ENCODE measurements at regions not wholly inside any gene's neighbourhood (a gene's known extent, or its start where the extent isn't known, plus 50 kb on each side); places are given as distances from the start of the nearest gene placed in this dataset.

DNA sequence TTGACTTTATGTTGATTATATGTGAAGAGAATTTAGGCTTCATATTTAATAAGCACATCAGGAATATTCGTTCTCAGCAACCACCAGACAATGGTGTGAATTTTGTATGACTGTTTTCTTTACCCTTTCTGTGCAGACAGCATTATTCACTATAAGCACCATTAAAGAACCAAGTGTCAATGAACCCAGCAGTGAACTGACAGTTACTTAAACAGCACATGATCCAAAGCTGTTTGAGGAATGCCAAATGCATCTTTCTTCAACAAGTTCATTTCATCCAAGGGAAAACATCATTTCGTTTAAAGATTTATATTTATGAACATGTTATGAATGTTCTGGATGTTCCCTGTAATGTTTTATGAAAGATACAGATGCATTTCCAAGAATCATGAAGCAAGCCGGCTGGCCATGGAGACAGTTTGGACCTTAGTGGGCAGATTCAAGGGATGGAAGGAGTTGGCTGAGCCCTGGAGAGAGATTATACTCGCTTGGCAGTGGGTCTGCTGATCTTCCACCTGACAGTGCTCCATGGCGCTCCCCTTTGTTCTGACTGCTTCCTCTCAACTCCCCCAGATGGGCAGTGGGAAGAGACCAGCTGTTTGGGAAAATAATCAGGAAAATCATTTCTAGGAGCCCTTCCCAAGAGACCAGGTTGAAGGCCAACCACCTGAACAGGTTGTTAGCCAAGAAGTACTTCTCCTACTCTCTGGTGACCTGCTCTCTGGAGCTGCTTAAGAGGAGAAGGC, 326.0 kb upstream of the RSPO3 start:
- no peak for TF ChIP-seq EZH2phosphoT487 (IDR thresholded peaks at IDR 0.05; ENCODE audit: low read length)
- TF ChIP-seq, protein P1, sequence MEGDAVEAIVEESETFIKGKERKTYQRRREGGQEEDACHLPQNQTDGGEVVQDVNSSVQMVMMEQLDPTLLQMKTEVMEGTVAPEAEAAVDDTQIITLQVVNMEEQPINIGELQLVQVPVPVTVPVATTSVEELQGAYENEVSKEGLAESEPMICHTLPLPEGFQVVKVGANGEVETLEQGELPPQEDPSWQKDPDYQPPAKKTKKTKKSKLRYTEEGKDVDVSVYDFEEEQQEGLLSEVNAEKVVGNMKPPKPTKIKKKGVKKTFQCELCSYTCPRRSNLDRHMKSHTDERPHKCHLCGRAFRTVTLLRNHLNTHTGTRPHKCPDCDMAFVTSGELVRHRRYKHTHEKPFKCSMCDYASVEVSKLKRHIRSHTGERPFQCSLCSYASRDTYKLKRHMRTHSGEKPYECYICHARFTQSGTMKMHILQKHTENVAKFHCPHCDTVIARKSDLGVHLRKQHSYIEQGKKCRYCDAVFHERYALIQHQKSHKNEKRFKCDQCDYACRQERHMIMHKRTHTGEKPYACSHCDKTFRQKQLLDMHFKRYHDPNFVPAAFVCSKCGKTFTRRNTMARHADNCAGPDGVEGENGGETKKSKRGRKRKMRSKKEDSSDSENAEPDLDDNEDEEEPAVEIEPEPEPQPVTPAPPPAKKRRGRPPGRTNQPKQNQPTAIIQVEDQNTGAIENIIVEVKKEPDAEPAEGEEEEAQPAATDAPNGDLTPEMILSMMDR (IDR thresholded peaks at IDR 0.05; ENCODE audit: low read length) = no peak
- TF ChIP-seq EZH2 (optimal IDR thresholded peaks at IDR 0.05; ENCODE audit: low read depth, low read length) = no peak
- no peaks in the 10 kb centered on the region for H3K36me3 ChIP-seq (replicated peaks; ENCODE audit: insufficient read depth, low read length)
- no peak overlapping the region for H2AFZ ChIP-seq (ENCODE audit: low read length)

DNA sequence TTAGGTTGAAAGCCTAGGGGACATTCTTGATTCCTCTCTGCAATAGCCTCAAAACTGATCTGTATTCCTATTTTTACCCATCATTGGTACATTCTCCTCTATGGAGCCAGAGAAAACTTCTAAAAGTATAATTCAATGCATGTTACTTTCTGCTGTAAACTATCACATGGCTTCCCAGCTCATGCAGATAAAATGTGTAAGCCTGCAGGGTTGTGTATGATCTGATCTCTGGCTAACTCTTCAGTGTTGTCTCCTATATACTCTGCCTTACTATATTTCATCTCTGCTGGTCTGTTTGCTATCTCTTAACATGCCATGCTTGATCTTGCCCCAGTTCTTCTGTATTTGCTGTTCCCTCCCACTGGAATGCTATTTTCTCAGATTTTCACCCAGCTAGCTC, 323.3 kb upstream of the RSPO3 start:
- no peak for DNase-seq

More for the DNA sequence above, 326.0 kb upstream of the RSPO3 start:
- Histone ChIP-seq H3K9me2 (replicated peaks; ENCODE audit: insufficient read depth, low read length) (no peaks in the 10 kb centered on the region), H3K27ac (ENCODE audit: low read length) (no peak overlapping the region), H3K4me3 (ENCODE audit: low read length) (no peak overlapping the region), H3K4me2 (ENCODE audit: low read depth, low read length) (no peak overlapping the region), H3F3A (ENCODE audit: insufficient read depth, low read length) (no peaks in the 10 kb centered on the region), H3K9me3 (replicated peaks; ENCODE audit: insufficient read depth, low read length) (no peaks in the 10 kb centered on the region), H3K9ac (ENCODE audit: low read length) (no peak overlapping the region), H3K4me1 (ENCODE audit: low read length) (no peaks in the 10 kb centered on the region), H3K79me2 (ENCODE audit: low read length) (no peaks in the 10 kb centered on the region), H4K20me1 (ENCODE audit: insufficient read depth, low read length) (no peaks in the 10 kb centered on the region), H3K27me3 (replicated peaks; ENCODE audit: insufficient read depth, low read length) (no peaks in the 10 kb centered on the region)
- DNase-seq = no peak

DNA sequence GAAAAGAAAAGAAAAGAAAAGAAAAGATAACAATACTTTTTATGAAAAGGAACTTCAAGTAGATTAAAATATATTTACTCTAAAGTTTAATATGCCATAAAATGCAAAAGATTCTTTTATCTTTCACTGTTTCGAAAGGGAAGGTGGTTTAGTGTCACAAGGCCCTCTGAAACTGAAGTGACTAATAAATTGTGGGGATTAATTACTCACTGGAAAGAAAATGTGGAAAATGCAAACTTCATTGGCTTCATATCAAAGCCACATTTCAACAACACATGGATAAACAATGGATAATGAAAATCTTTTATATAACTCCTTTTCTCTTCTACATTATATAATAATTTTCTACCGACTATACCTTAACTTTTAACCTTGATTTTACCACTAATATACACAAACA, 320.5 kb upstream of the RSPO3 start:
- Histone ChIP-seq H3K27ac (ENCODE audit: low read length) (no peak overlapping the region), H3K4me3 (ENCODE audit: low read length) (no peak overlapping the region), H3K4me1 (ENCODE audit: low read length) (no peaks in the 10 kb centered on the region), H3K9me3 (replicated peaks; ENCODE audit: insufficient read depth, low read length) (no peaks in the 10 kb centered on the region), H4K20me1 (ENCODE audit: insufficient read depth, low read length) (no peaks in the 10 kb centered on the region), H3F3A (ENCODE audit: insufficient read depth, low read length) (no peaks in the 10 kb centered on the region), H2AFZ (ENCODE audit: low read length) (no peak overlapping the region), H3K4me2 (ENCODE audit: low read depth, low read length) (no peak overlapping the region), H3K79me2 (ENCODE audit: low read length) (no peaks in the 10 kb centered on the region), H3K9me2 (replicated peaks; ENCODE audit: insufficient read depth, low read length) (no peaks in the 10 kb centered on the region), H3K9ac (ENCODE audit: low read length) (no peak overlapping the region), H3K36me3 (replicated peaks; ENCODE audit: insufficient read depth, low read length) (no peaks in the 10 kb centered on the region), H3K27me3 (replicated peaks; ENCODE audit: insufficient read depth, low read length) (no peaks in the 10 kb centered on the region)
- TF ChIP-seq, protein P1 (IDR thresholded peaks at IDR 0.05; ENCODE audit: low read length) = no peak
- no peak for DNase-seq

More for the DNA sequence above, 323.3 kb upstream of the RSPO3 start:
- Histone ChIP-seq H3K27me3 (replicated peaks; ENCODE audit: insufficient read depth, low read length) (no peaks in the 10 kb centered on the region), H3K4me2 (ENCODE audit: low read depth, low read length) (no peak overlapping the region), H3K9me2 (replicated peaks; ENCODE audit: insufficient read depth, low read length) (no peaks in the 10 kb centered on the region), H2AFZ (ENCODE audit: low read length) (no peak overlapping the region), H3K36me3 (replicated peaks; ENCODE audit: insufficient read depth, low read length) (no peaks in the 10 kb centered on the region), H4K20me1 (ENCODE audit: insufficient read depth, low read length) (no peaks in the 10 kb centered on the region), H3K4me1 (ENCODE audit: low read length) (no peaks in the 10 kb centered on the region), H3K4me3 (ENCODE audit: low read length) (no peak overlapping the region), H3K27ac (ENCODE audit: low read length) (no peak overlapping the region), H3K9me3 (replicated peaks; ENCODE audit: insufficient read depth, low read length) (no peaks in the 10 kb centered on the region), H3F3A (ENCODE audit: insufficient read depth, low read length) (no peaks in the 10 kb centered on the region), H3K79me2 (ENCODE audit: low read length) (no peaks in the 10 kb centered on the region), H3K9ac (ENCODE audit: low read length) (no peak overlapping the region)
- TF ChIP-seq, protein P1 (IDR thresholded peaks at IDR 0.05; ENCODE audit: low read length) = no peak
- TF ChIP-seq EZH2phosphoT487 (IDR thresholded peaks at IDR 0.05; ENCODE audit: low read length) = no peak
